HL-60 (cell line): ENCODE measurements at regions not wholly inside any gene's neighbourhood (a gene's known extent, or its start where the extent isn't known, plus 50 kb on each side); places are given as distances from the start of the nearest gene placed in this dataset.

Experiments used
- CTCF ChIP-seq: IDR thresholded peaks from one replicate; pipeline ENCODE4 v1.5.1; 2011; ENCODE audit warnings: low read length, control low read depth, inconsistent platforms; ENCODE audit not compliant: insufficient read depth
- GABPA ChIP-seq: IDR thresholded peaks from 2 replicates; pipeline ENCODE4 v1.6.1; 2012; ENCODE audit warnings: low read depth
- POLR2AphosphoS5 ChIP-seq: IDR thresholded peaks from 2 replicates; pipeline ENCODE4 v1.6.1; 2012; ENCODE audit warnings: low read depth
- REST ChIP-seq: IDR thresholded peaks from 2 replicates; pipeline ENCODE4 v1.6.1; 2012; ENCODE audit warnings: low read depth; ENCODE audit not compliant: insufficient replicate concordance

GRCh38 chr2:2591542-2591940 is 260.5 kb upstream of the MYT1L start:
- TF ChIP-seq POLR2AphosphoS5: no peak
- no peak for TF ChIP-seq CTCF
- no peak for TF ChIP-seq REST
- no peak for TF ChIP-seq GABPA
